Stomach (tissue), 8 donors: ENCODE measurements at regions not wholly inside any gene's neighbourhood (a gene's known extent, or its start where the extent isn't known, plus 50 kb on each side); places are given as distances from the start of the nearest gene placed in this dataset.
"Not testable (repeated sequence)": the region's sequence is repeated elsewhere in the genome, so short reads cannot be mapped to it uniquely, and the experiment has no call there.

ENCODE experiments used
- DNase-seq, 2 donors: peaks; one replicate each; pipeline versions ENCODE4 v3.0.0 to v3.0.0-alpha.2; 2013 to 2019
- H3K27ac ChIP-seq, 5 donors: fragments of 200-600 bp in 4 of 5; sonication (generic) in 4 of 5; one replicate each; pipeline ENCODE4 v1.5.1; 2013 to 2019; ENCODE audit warnings: mild to moderate bottlenecking in 1 of 5, moderate library complexity in 1 of 5
- H3K27me3 ChIP-seq, 3 donors: fragments of 200-600 bp; sonication (generic); one replicate each; pipeline ENCODE4 v1.5.1; 2017 to 2019; ENCODE audit warnings: mixed run types in 1 of 3
- H3K36me3 ChIP-seq, 4 donors: fragments of 200-600 bp; sonication (generic); 1 replicate in 3 of 4; 2 replicates in 1 of 4; pipeline ENCODE4 v1.5.1; 2016 to 2019
- H3K4me1 ChIP-seq, 4 donors: fragments of 200-600 bp; sonication (generic); one replicate each; pipeline ENCODE4 v1.5.1; 2016 to 2019
- H3K4me3 ChIP-seq, 4 donors: fragments of 200-600 bp; sonication (generic) in 3 of 4; one replicate each; pipeline ENCODE4 v1.5.1; 2016 to 2019; ENCODE audit warnings: mild to moderate bottlenecking in 1 of 4
- H3K9me3 ChIP-seq, 4 donors: fragments of 200-600 bp; sonication (generic); one replicate each; pipeline ENCODE4 v1.5.1; 2016 to 2019
- EP300 ChIP-seq: sonication (generic); formaldehyde crosslinking; IDR thresholded peaks from one replicate; pipeline ENCODE4 v1.6.1; 2017; ENCODE audit warnings: antibody characterized with exemption
- POLR2A ChIP-seq, 4 donors: fragments of 450-650 bp; IDR thresholded peaks; one replicate each; pipeline ENCODE4 v1.6.1; 2016; ENCODE audit warnings: antibody characterized with exemption in 4 of 4, control low read depth in 2 of 4, mild to moderate bottlenecking in 1 of 4, moderate library complexity in 1 of 4
- POLR2AphosphoS5 ChIP-seq, 3 donors: sonication (generic); formaldehyde crosslinking; IDR thresholded peaks; one replicate each; pipeline ENCODE4 v1.6.1; 2016; ENCODE audit warnings: antibody characterized with exemption in 3 of 3
- WGBS, 5 donors: extraction: QIAGEN DNeasy Blood & Tissue Kit in 3 of 5; methylation state at CpG; one replicate each; pipeline versions ENCODE4 v1.1.5 to v1.1.7; 2013 to 2018; 5-methylcytosine and 5-hydroxymethylcytosine counted together
- intact Hi-C: fragments of 100-400 bp; cut with DNase I; formaldehyde crosslinking; loops from one replicate; pipeline ENCODE4 v1.15.1; 2023; ENCODE audit warnings: low total_unique reads
- TF ChIP-seq, protein P1 (sequence below), 7 experiments: fragments of 450-650 bp in 4 of 7; fragments of 200-600 bp in 3 of 7; sonication (generic) in 3 of 7; IDR thresholded peaks; one replicate each; pipeline ENCODE4 v1.5.1; 2016 to 2019; ENCODE audit warnings: antibody characterized with exemption in 7 of 7, control low read depth in 2 of 7, mild to moderate bottlenecking in 1 of 7
- donor health status: healthy with polysubstance abuse.
- donor health status: Bipolar disorder and iron deficiency.
- donor health status: healthy.

DNA sequence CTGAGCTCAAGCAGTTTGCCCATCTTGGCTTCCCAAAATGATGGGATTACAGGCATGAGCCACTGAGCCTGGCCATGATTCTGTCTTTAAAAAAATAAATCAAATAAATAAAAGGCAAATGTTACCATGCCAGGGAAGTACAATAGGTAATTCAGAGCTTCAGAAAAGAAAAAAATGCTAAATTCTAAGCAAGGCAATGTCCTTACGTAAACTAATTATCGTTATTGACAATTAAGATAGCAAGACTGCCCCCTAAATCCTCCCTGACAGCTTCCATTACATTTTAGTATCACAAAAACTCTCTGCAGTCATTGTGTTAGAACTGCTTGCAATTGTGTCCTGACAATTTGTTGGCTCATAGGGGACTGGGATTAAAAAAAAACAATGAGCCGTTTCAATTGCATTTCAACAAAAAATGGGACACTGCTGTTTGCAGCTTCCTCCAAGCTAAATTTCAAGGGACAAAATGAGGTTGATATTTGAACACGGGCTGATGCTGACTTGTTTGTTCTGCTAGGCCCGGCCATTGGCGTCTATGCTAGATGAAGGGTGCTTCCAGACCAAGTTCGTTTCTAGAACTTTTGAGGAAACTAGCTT, 88.9 kb downstream of the MOGAT1 start:
- peaks cover 0 to 5% (median 2%) of the 10 kb centered on the region in 4 donors for H3K4me1 ChIP-seq
- no peaks in the 10 kb centered on the region for H3K27me3 ChIP-seq
- no peaks in the 10 kb centered on the region for H3K9me3 ChIP-seq
- intact Hi-C loops, result no loop called here
- WGBS, 5 donors, result 84 to 94% (median 90%) methylated on average over 7 of the region's 7 CpGs
- no peak overlapping the region for H3K4me3 ChIP-seq
- H3K36me3 ChIP-seq, result no peaks in the 10 kb centered on the region
- no peak overlapping the region for H3K27ac ChIP-seq
- TF ChIP-seq EP300 (no peak), POLR2AphosphoS5 (IDR thresholded peaks at IDR 0.05) (no peak), POLR2A (IDR thresholded peaks at IDR 0.05) (no peak)
- TF ChIP-seq, protein P1, sequence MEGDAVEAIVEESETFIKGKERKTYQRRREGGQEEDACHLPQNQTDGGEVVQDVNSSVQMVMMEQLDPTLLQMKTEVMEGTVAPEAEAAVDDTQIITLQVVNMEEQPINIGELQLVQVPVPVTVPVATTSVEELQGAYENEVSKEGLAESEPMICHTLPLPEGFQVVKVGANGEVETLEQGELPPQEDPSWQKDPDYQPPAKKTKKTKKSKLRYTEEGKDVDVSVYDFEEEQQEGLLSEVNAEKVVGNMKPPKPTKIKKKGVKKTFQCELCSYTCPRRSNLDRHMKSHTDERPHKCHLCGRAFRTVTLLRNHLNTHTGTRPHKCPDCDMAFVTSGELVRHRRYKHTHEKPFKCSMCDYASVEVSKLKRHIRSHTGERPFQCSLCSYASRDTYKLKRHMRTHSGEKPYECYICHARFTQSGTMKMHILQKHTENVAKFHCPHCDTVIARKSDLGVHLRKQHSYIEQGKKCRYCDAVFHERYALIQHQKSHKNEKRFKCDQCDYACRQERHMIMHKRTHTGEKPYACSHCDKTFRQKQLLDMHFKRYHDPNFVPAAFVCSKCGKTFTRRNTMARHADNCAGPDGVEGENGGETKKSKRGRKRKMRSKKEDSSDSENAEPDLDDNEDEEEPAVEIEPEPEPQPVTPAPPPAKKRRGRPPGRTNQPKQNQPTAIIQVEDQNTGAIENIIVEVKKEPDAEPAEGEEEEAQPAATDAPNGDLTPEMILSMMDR (IDR thresholded peaks at IDR 0.05), result no peak
- DNase-seq, result no peak

DNA sequence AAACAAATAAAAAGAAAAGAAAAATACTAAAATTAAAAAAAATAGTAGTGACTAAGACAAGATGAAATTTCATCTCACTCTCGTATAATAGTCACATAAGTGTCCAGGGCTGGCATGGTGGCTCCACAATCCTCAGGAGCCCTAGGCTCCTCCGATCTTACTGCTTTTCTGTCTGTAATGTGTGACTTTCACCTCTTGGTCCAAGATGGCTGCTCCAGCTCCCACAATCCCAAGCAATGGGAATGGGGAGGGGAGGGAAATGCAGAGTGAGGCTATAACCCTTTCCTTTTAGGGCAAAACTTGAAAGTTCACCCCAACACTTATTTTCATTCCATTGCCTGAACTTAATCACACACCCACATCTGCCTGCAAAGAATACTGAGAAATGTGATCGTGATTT, 90.4 kb downstream of the MOGAT1 start:
- DNase-seq, result no peak
- Histone ChIP-seq H3K4me3 (no peak overlapping the region), H3K9me3 (no peaks in the 10 kb centered on the region), H3K36me3 (no peaks in the 10 kb centered on the region), H3K27me3 (no peaks in the 10 kb centered on the region), H3K27ac (no peak overlapping the region), H3K4me1 (peaks cover 0 to 5% (median 0%) of the 10 kb centered on the region in 4 donors)
- intact Hi-C loops, result no loop called here
- no peak for TF ChIP-seq EP300
- no peak for TF ChIP-seq POLR2AphosphoS5 (IDR thresholded peaks at IDR 0.05)
- no peak for TF ChIP-seq POLR2A (IDR thresholded peaks at IDR 0.05)
- TF ChIP-seq, protein P1 (IDR thresholded peaks at IDR 0.05), result no peak
- WGBS, 5 donors, result 90 to 95% (median 93%) methylated on average over 3 of the region's 3 CpGs

DNA sequence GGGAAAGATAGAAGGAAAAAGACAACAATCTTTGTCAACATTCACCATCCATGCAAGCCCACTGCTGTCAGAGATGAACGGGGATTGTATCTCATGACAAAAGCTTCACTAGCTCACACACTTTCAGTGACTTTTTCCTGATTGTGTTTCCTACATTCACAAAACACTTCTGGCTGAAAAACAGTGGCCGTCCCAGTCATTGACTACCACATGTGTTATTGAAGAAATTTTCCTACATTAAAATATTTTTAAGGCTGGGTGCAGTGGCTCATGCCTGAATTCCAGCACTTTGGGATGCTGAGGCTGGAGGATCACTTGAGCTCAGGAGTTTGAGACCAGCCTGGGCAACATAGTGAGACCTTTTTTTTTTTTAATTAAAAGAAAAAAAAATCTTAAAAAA, 90.9 kb downstream of the MOGAT1 start:
- WGBS, 5 donors, result 43 to 83% (median 56%) methylated on average over 2 of the region's 2 CpGs
- no peaks in the 10 kb centered on the region for H3K27me3 ChIP-seq
- H3K4me3 ChIP-seq, result no peak overlapping the region
- H3K27ac ChIP-seq, result no peak overlapping the region
- intact Hi-C loops, result no loop called here
- no peaks in the 10 kb centered on the region for H3K36me3 ChIP-seq
- peaks cover 0 to 5% (median 0%) of the 10 kb centered on the region in 4 donors for H3K4me1 ChIP-seq
- no peak for DNase-seq
- no peaks in the 10 kb centered on the region for H3K9me3 ChIP-seq
- no peak for TF ChIP-seq POLR2AphosphoS5 (IDR thresholded peaks at IDR 0.05)
- no peak for TF ChIP-seq EP300
- TF ChIP-seq, protein P1 (IDR thresholded peaks at IDR 0.05), result no peak
- TF ChIP-seq POLR2A (IDR thresholded peaks at IDR 0.05), result no peak

DNA sequence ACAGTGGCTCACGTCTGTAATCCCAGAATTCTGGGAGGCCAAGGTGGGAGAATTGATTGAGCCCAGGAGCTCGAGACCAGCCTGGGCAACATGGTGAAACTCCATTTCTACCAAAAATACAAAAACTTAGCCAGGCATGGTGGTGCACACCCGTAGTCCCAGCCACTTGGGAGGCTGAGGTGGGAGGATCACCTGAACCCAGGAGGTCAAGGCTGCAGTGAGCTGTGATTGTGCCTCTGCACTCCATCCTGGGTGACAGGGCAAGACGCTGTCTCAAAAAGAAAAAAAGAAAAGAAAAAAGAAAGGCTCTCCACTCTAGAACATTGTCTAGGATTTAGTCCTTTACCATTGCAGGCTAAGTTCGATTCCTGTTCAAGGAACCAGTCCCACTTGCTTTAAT, 94.4 kb downstream of the MOGAT1 start:
- H3K27ac ChIP-seq, H3K4me3 ChIP-seq, H3K27me3 ChIP-seq, intact Hi-C loops, H3K4me1 ChIP-seq, DNase-seq, H3K9me3 ChIP-seq, H3K36me3 ChIP-seq: not testable (repeated sequence)
- WGBS, 5 donors, result 64 to 95% (median 92%) methylated on average over 5 of the region's 5 CpGs

DNA sequence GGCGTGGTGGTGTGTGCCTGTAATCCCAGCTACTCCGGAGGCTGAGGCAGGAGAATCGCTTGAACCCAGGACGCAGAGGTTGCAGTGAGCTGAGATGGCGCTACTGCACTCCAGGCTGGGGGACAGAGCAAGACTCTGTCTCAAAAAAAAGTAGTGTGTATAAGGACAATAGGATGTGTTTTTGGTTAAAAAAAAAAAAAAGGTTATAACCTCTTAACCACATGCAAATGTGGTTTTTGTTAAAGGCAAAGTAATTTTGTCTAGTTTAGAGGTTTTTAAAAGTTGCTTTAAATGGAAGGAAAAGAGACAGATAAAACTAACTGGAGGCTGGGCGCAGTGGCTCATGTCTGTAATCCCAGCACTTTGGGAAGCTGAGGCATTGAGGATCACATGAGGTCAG, 92.8 kb upstream of the ACSL3 start:
- DNase-seq, intact Hi-C loops, H3K27me3 ChIP-seq, H3K27ac ChIP-seq, H3K4me3 ChIP-seq, H3K4me1 ChIP-seq, H3K36me3 ChIP-seq, H3K9me3 ChIP-seq: not testable (repeated sequence)
- 79 to 90% (median 87%) methylated on average over 6 of the region's 6 CpGs for WGBS, 5 donors
